Hepatocyte (in vitro differentiated cells): ENCODE measurements at regions not wholly inside any gene's neighbourhood (a gene's known extent, or its start where the extent isn't known, plus 50 kb on each side); places are given as distances from the start of the nearest gene placed in this dataset.

ENCODE experiments used
- DNase-seq: peaks from one replicate; pipeline ENCODE4 v3.0.0-alpha.2; 2016; ENCODE audit warnings: low spot score
- H2AFZ ChIP-seq: fragments of 200-600 bp; sonication (generic); 2 replicates; pipeline ENCODE4 v1.6.0; 2016; ENCODE audit warnings: antibody characterized with exemption, mild to moderate bottlenecking
- H3K27ac ChIP-seq: fragments of 200-600 bp; sonication (generic); 2 replicates; pipeline ENCODE4 v1.5.1; 2016; ENCODE audit warnings: mild to moderate bottlenecking
- H3K27me3 ChIP-seq: fragments of 200-600 bp; sonication (generic); 2 replicates; pipeline ENCODE4 v1.6.1; 2016
- H3K36me3 ChIP-seq: fragments of 200-600 bp; sonication (generic); replicated peaks from 2 replicates; pipeline ENCODE4 v1.5.1; 2016; ENCODE audit warnings: low read depth; ENCODE audit not compliant: insufficient read depth
- H3K4me1 ChIP-seq: fragments of 200-600 bp; sonication (generic); 2 replicates; pipeline ENCODE4 v1.5.1; 2016; ENCODE audit warnings: mild to moderate bottlenecking, moderate library complexity; ENCODE audit not compliant: insufficient read depth
- H3K4me2 ChIP-seq: fragments of 200-600 bp; sonication (generic); 2 replicates; pipeline ENCODE4 v1.6.0; 2016
- H3K4me3 ChIP-seq: fragments of 200-600 bp; sonication (generic); 2 replicates; pipeline ENCODE4 v1.5.1; 2016; ENCODE audit warnings: mild to moderate bottlenecking
- H3K79me2 ChIP-seq: fragments of 200-600 bp; sonication (generic); 2 replicates; pipeline ENCODE4 v1.6.0; 2017; ENCODE audit warnings: mild to moderate bottlenecking
- H3K9me2 ChIP-seq: fragments of 200-600 bp; sonication (generic); replicated peaks from 2 replicates; pipeline ENCODE4 v1.6.0; 2017; ENCODE audit warnings: mild to moderate bottlenecking; ENCODE audit not compliant: insufficient read depth
- H3K9me3 ChIP-seq: fragments of 200-600 bp; sonication (generic); 2 replicates; pipeline ENCODE4 v1.5.1; 2016; ENCODE audit warnings: low read depth, mild to moderate bottlenecking
- H4K20me1 ChIP-seq: fragments of 200-600 bp; sonication (generic); 2 replicates; pipeline ENCODE4 v1.6.0; 2016; ENCODE audit warnings: mild to moderate bottlenecking; ENCODE audit not compliant: insufficient read depth, poor library complexity, severe bottlenecking
- EZH2 ChIP-seq: fragments of 200-600 bp; sonication (generic); IDR thresholded peaks from 2 replicates; pipeline ENCODE4 v1.6.1; 2016; ENCODE audit warnings: antibody characterized with exemption, mild to moderate bottlenecking, borderline replicate concordance
- EZH2phosphoT487 ChIP-seq: fragments of 200-600 bp; sonication (generic); IDR thresholded peaks from one replicate; pipeline ENCODE4 v1.6.1; 2018; ENCODE audit warnings: antibody characterized with exemption, mild to moderate bottlenecking, low read depth, moderate library complexity; ENCODE audit not compliant: unreplicated experiment, severe bottlenecking
- WGBS: methylation state at CpG from one replicate; pipeline ENCODE4 v1.1.6; 2016; ENCODE audit warnings: low lambda C conversion rate; ENCODE audit errors: missing lambda C conversion rate; 5-methylcytosine and 5-hydroxymethylcytosine counted together
- TF ChIP-seq, protein P1 (sequence below): fragments of 200-600 bp; sonication (generic); IDR thresholded peaks from 2 replicates; pipeline ENCODE4 v1.5.1; 2016; ENCODE audit warnings: antibody characterized with exemption, mild to moderate bottlenecking; ENCODE audit not compliant: poor library complexity

DNA sequence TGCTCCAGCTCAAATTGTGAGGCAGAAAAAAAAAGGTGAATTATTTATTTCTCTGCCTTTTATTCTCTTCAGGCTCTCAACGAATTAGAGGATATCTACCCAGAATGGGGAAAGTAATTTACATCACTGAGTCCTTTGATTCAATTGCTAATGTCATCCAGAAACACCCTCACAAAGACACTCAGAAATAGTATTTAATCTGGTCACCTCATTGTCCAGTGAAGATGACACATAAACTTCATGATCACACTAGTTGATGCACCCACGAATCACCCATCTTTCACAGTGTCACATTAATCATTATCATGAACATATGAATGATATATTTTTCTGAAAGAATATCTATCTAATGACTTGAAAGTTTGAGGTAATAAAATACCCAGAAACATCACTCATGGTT, 868.5 kb downstream of the BRINP3 start:
- TF ChIP-seq EZH2phosphoT487 = no peak
- TF ChIP-seq EZH2 = no peak
- TF ChIP-seq, protein P1, sequence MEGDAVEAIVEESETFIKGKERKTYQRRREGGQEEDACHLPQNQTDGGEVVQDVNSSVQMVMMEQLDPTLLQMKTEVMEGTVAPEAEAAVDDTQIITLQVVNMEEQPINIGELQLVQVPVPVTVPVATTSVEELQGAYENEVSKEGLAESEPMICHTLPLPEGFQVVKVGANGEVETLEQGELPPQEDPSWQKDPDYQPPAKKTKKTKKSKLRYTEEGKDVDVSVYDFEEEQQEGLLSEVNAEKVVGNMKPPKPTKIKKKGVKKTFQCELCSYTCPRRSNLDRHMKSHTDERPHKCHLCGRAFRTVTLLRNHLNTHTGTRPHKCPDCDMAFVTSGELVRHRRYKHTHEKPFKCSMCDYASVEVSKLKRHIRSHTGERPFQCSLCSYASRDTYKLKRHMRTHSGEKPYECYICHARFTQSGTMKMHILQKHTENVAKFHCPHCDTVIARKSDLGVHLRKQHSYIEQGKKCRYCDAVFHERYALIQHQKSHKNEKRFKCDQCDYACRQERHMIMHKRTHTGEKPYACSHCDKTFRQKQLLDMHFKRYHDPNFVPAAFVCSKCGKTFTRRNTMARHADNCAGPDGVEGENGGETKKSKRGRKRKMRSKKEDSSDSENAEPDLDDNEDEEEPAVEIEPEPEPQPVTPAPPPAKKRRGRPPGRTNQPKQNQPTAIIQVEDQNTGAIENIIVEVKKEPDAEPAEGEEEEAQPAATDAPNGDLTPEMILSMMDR = no peak

DNA sequence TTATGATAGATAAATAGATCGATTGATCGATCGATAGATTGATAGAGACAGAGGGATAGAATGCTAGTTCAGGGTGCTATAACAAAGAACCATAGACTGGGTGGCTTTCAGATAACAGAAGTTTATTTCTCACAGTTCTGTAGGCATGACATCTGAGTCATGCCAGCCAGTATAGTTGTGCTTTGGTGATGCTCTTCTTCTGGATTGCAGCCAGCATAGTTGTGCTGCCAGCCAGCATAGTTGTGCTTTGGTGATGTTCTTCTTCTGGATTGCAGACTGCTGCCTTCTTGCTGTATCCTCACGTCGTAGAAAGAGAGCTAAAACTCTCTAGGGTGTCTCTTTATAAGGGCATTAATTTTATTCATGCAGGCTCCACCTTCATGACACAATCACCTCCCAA, 860.8 kb downstream of the BRINP3 start:
- Histone ChIP-seq H3K4me1 (no peaks in the 10 kb centered on the region), H3K9me2 (no peaks in the 10 kb centered on the region), H4K20me1 (no peaks in the 10 kb centered on the region), H3K27me3 (no peaks in the 10 kb centered on the region), H3K27ac (no peak overlapping the region), H3K36me3 (no peaks in the 10 kb centered on the region), H3K4me3 (no peak overlapping the region), H3K9me3 (no peaks in the 10 kb centered on the region), H2AFZ (no peak overlapping the region), H3K79me2 (no peaks in the 10 kb centered on the region), H3K4me2 (no peak overlapping the region)
- WGBS = 74% methylated on average over 5 of the region's 5 CpGs
- TF ChIP-seq EZH2 (no peak), EZH2phosphoT487 (no peak)
- TF ChIP-seq, protein P1 = no peak
- DNase-seq = peak; percentile 11

More for the DNA sequence above, 868.5 kb downstream of the BRINP3 start:
- no peaks in the 10 kb centered on the region for H3K9me2 ChIP-seq
- H3K4me3 ChIP-seq = no peak overlapping the region
- no peaks in the 10 kb centered on the region for H3K4me1 ChIP-seq
- H3K27ac ChIP-seq = no peak overlapping the region
- H3K27me3 ChIP-seq = no peaks in the 10 kb centered on the region
- H3K9me3 ChIP-seq = no peaks in the 10 kb centered on the region
- H2AFZ ChIP-seq = no peak overlapping the region
- WGBS = 85% methylated on average over 2 of the region's 2 CpGs
- H3K4me2 ChIP-seq = no peak overlapping the region
- H3K79me2 ChIP-seq = no peaks in the 10 kb centered on the region
- no peak for DNase-seq
- no peaks in the 10 kb centered on the region for H4K20me1 ChIP-seq
- H3K36me3 ChIP-seq = no peaks in the 10 kb centered on the region

DNA sequence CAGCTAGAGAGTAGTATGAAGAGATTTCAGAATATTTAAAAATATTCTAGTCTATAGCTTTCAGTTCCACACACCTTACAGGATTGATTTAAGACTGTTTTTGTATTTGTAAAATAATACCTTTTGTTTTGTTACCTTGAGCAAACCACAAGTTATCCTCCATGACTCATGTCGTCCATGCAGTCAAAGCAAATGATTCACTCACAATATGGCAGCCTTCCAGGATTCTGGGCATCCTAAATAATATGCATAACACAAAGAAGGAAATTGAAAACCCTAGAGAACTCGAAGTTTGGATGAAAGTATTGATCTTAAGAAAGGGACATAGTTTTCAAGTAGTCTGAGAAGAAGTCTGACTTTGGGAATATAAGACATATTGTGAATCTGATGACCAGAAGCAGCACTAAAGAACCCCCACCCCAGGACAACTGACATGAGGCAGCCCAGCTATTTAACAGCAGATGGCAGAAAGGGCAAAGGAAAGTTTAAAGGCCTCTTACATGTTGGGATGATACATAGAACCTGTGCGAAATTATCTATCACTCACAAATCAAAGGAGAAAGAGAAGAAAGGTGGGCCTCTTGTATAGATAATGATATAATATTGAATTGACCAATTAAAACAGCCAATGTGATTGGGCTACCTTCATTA, 857.9 kb downstream of the BRINP3 start:
- Histone ChIP-seq H3K9me2 (no peaks in the 10 kb centered on the region), H3K9me3 (no peaks in the 10 kb centered on the region), H3K36me3 (no peaks in the 10 kb centered on the region), H4K20me1 (no peaks in the 10 kb centered on the region), H3K79me2 (no peaks in the 10 kb centered on the region), H3K27ac (no peak overlapping the region), H3K4me2 (no peak overlapping the region), H3K4me1 (no peaks in the 10 kb centered on the region), H3K4me3 (no peak overlapping the region), H2AFZ (no peak overlapping the region), H3K27me3 (no peaks in the 10 kb centered on the region)
- DNase-seq = peak; percentile 22
- TF ChIP-seq, protein P1 = no peak
- no peak for TF ChIP-seq EZH2
- no peak for TF ChIP-seq EZH2phosphoT487
- 71% methylated on average over 3 of the region's 3 CpGs for WGBS
